ENCODE measurements at regions not wholly inside any gene's neighbourhood (a gene's known extent, or its start where the extent isn't known, plus 50 kb on each side); places are given as distances from the start of the nearest gene placed in this dataset.

GRCh38 chr13:83286737-83287136, 595.5 kb downstream of the SLITRK1 start:
- Histone ChIP-seq H3K9me3 (ENCODE audit: control insufficient read depth, insufficient read depth, low read length) (no peaks in the 10 kb centered on the region), H3K23ac (ENCODE audit: low read depth, low read length) (no peak overlapping the region), H3K9me1 (ENCODE audit: insufficient read depth, low read length) (0 out of 2 replicates have a peak, but pooled peaks cover 5% of the 10 kb centered on the region), H3K27ac (ENCODE audit: insufficient read depth, low read length) (no peak overlapping the region), H3K27me3 (ENCODE audit: control insufficient read depth, insufficient read depth, low read length) (no peaks in the 10 kb centered on the region), H2AK5ac (ENCODE audit: low read depth, low read length) (no peak overlapping the region), H3K18ac (ENCODE audit: low read depth, low read length) (no peak overlapping the region), H4K8ac (ENCODE audit: low read depth in 2 of 2, low read length in 2 of 2) (no peak overlapping the region), H3K14ac (replicated peaks; ENCODE audit: low read depth, low read length) (0 out of 2 replicates have a peak overlapping the region, but pooled peaks have one; percentile 21), H3K9ac (ENCODE audit: low read depth, low read length) (no peak overlapping the region), H2BK5ac (ENCODE audit: low read depth, low read length, poor library complexity, severe bottlenecking) (no peak overlapping the region), H3K56ac (ENCODE audit: extremely low read depth, insufficient read depth, low read length) (no peak overlapping the region), H2BK15ac (ENCODE audit: low read depth, low read length) (no peak overlapping the region), H3K4me1 (ENCODE audit: control insufficient read depth, insufficient read depth, low read length) (no peaks in the 10 kb centered on the region), H3K4me3 (ENCODE audit: insufficient read depth, low read depth, low read length) (no peak overlapping the region), H2BK20ac (ENCODE audit: low read depth, low read length) (no peak overlapping the region), H3K79me1 (ENCODE audit: low read depth in 1 of 2, low read length in 2 of 2) (no peaks in the 10 kb centered on the region), H3K4me2 (ENCODE audit: low read depth, low read length) (no peak overlapping the region), H3K36me3 (ENCODE audit: control insufficient read depth, insufficient read depth, low read length) (no peaks in the 10 kb centered on the region), H3K4ac (ENCODE audit: low read depth, low read length) (no peak overlapping the region), H2AFZ (replicated peaks; ENCODE audit: low read length, poor library complexity) (no peak overlapping the region), H4K91ac (ENCODE audit: insufficient read depth, low read depth, low read length) (no peak overlapping the region), H4K20me1 (ENCODE audit: insufficient read depth, low read length) (no peaks in the 10 kb centered on the region), H2AK9ac (replicated peaks; ENCODE audit: low read depth, low read length, poor library complexity) (no peak overlapping the region), H2BK120ac (ENCODE audit: low read depth, low read length) (no peak overlapping the region), H4K5ac (ENCODE audit: low read depth, low read length) (no peak overlapping the region)
- no TSS peak for BruUV-seq (replicated peaks)
- in situ Hi-C loops (cut with MboI; ENCODE audit: low sequenced_read_pairs) = no loop called here
- no peak for ATAC-seq (ENCODE audit: low read depth)
- CTCF ChIA-PET = no interaction called here
- peak; percentile 33 for DNase-seq
- dilution Hi-C loops (cut with HindIII; ENCODE audit: low sequenced_read_pairs, unreplicated experiment) = no loop called here
- TF ChIP-seq USF2 (IDR thresholded peaks at IDR 0.05; ENCODE audit: low read depth, low read length) (no peak), CTCF (conservative IDR thresholded peaks at IDR 0.05; ENCODE audit: low read depth, low read length) (no peak), SMC3 (IDR thresholded peaks at IDR 0.05; ENCODE audit: low read depth, low read length) (no peak), RFX5 (IDR thresholded peaks at IDR 0.05; ENCODE audit: low read depth, low read length) (no peak), NFE2L2 (IDR thresholded peaks at IDR 0.05; ENCODE audit: low read depth, low read length) (no peak), BHLHE40 (IDR thresholded peaks at IDR 0.05; ENCODE audit: low read depth, low read length) (no peak), POLR2A (IDR thresholded peaks at IDR 0.05; ENCODE audit: low read depth, low read length) (no peak), MAZ (IDR thresholded peaks at IDR 0.05; ENCODE audit: borderline replicate concordance, low read depth, low read length) (no peak), MAFK (IDR thresholded peaks at IDR 0.05; ENCODE audit: low read depth, low read length) (no peak), CEBPB (IDR thresholded peaks at IDR 0.05; ENCODE audit: low read depth, low read length) (no peak), RCOR1 (IDR thresholded peaks at IDR 0.05; ENCODE audit: insufficient replicate concordance, low read length) (no peak), RAD21 (IDR thresholded peaks at IDR 0.05; ENCODE audit: low read length) (no peak), FOS (IDR thresholded peaks at IDR 0.05; ENCODE audit: low read depth, low read length) (no peak)
- intact Hi-C loops (cut with micrococcal nuclease) = no loop called here
- POLR2A ChIA-PET (ENCODE audit: unreplicated experiment) = no interaction called here

Measured in IMR-90 (cell line).